ENCODE measurements at regions not wholly inside any gene's neighbourhood (a gene's known extent, or its start where the extent isn't known, plus 50 kb on each side); places are given as distances from the start of the nearest gene placed in this dataset.

DNA sequence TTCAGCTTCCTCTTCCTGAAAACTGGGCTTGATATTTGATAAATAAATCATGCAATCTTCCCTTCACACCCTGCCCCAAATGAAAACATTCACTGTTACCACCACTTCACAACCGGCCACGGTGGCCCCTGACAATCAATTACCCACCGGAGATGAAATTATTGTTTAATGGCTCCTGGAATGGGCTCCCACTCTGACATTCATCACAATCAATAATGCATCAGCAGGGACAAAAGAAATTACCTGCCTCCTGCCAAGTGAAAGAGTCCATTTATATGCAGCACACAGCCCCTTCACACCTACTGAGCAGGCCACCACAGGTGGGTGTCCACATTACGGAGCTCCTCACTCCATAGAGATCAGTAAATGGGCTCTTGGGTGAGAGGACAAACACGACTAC, 193.5 kb upstream of the SNX19 start:
- TF ChIP-seq POLR2AphosphoS5 (IDR thresholded peaks at IDR 0.05; ENCODE audit: borderline replicate concordance, low read depth, low read length), result no peak
- no peak for TF ChIP-seq EZH2 (IDR thresholded peaks at IDR 0.05)
- TF ChIP-seq FOXP2 (optimal IDR thresholded peaks at IDR 0.05; ENCODE audit: control extremely low read depth, extremely low read length, insufficient read depth), result no peak
